Activated CD4-positive, alpha-beta memory T cell treated with anti-CD3 and anti-CD28 coated beads, Interleukin-2, amount 10 ng/mL, durations not matched to agents 7 days and 5 days (primary cell): ENCODE measurements at regions not wholly inside any gene's neighbourhood (a gene's known extent, or its start where the extent isn't known, plus 50 kb on each side); places are given as distances from the start of the nearest gene placed in this dataset.

Experiments used
- CTCF ChIA-PET: fragments of 350-600 bp; sonication (Branson Sonifier 250); formaldehyde crosslinking; loops from one replicate; lab custom pipeline; 2021; ENCODE audit warnings: antibody characterized with exemption, inconsistent platforms; lab: Charles Lee
- POLR2A ChIA-PET: fragments of 350-600 bp; sonication (Branson Sonifier 250); formaldehyde crosslinking; loops from one replicate; lab custom pipeline; 2021; ENCODE audit warnings: antibody characterized with exemption; lab: Charles Lee
- DNase-seq: peaks from one replicate; pipeline ENCODE4 v3.0.0-alpha.2; 2020
- H3K27ac Mint-ChIP-seq: one replicate; pipeline ENCODE4 v1.8.0; 2021; ENCODE audit warnings: mild to moderate bottlenecking, mixed read lengths
- H3K27me3 Mint-ChIP-seq: one replicate; pipeline ENCODE4 v1.8.0; 2021; ENCODE audit warnings: mixed read lengths
- H3K36me3 Mint-ChIP-seq: one replicate; pipeline ENCODE4 v1.8.0; 2021; ENCODE audit warnings: low read depth, mixed read lengths
- H3K4me1 Mint-ChIP-seq: one replicate; pipeline ENCODE4 v1.8.0; 2021; ENCODE audit warnings: mixed read lengths
- H3K4me3 Mint-ChIP-seq: one replicate; pipeline ENCODE4 v1.8.0; 2021; ENCODE audit warnings: mild to moderate bottlenecking, mixed read lengths
- H3K9me3 Mint-ChIP-seq: one replicate; pipeline ENCODE4 v1.8.0; 2021; ENCODE audit warnings: mixed read lengths

- POLR2A ChIA-PET: no interaction called here
- no peak for DNase-seq
- Mint-ChIP-seq H3K27ac (no peak overlapping the region), H3K9me3 (no peaks in the 10 kb centered on the region), H3K36me3 (no peaks in the 10 kb centered on the region), H3K27me3 (peaks cover 2% of the 10 kb centered on the region), H3K4me1 (peaks cover 1% of the 10 kb centered on the region), H3K4me3 (no peak overlapping the region)
- CTCF ChIA-PET: no interaction called here
Observed at GRCh38 chrX:11836284-11836683, 78.2 kb downstream of the MSL3 start.

- Mint-ChIP-seq H3K9me3 (no peaks in the 10 kb centered on the region), H3K4me1 (peaks cover 1% of the 10 kb centered on the region), H3K36me3 (no peaks in the 10 kb centered on the region), H3K27me3 (peaks cover 2% of the 10 kb centered on the region), H3K4me3 (no peak overlapping the region), H3K27ac (no peak overlapping the region)
- CTCF ChIA-PET: no interaction called here
- POLR2A ChIA-PET: no interaction called here
- DNase-seq: no peak
Observed at GRCh38 chrX:11837437-11837836, 79.4 kb downstream of the MSL3 start.

GRCh38 chrX:11864171-11864570, 106.1 kb downstream of the MSL3 start:
- ChIA-PET POLR2A (no interaction called here), CTCF (no interaction called here)
- Mint-ChIP-seq H3K9me3 (no peaks in the 10 kb centered on the region), H3K4me1 (no peaks in the 10 kb centered on the region), H3K27ac (no peak overlapping the region), H3K36me3 (no peaks in the 10 kb centered on the region), H3K4me3 (no peak overlapping the region), H3K27me3 (no peaks in the 10 kb centered on the region)
- DNase-seq: no peak

GRCh38 chrX:11867610-11868345, 109.7 kb downstream of the MSL3 start:
- CTCF ChIA-PET: no interaction called here
- no peak for DNase-seq
- POLR2A ChIA-PET: no interaction called here
- Mint-ChIP-seq H3K4me3 (no peak overlapping the region), H3K27ac (no peak overlapping the region), H3K4me1 (no peaks in the 10 kb centered on the region), H3K9me3 (no peaks in the 10 kb centered on the region), H3K36me3 (no peaks in the 10 kb centered on the region), H3K27me3 (no peaks in the 10 kb centered on the region)

- no peaks in the 10 kb centered on the region for H3K36me3 Mint-ChIP-seq
- ChIA-PET POLR2A (no interaction called here), CTCF (no interaction called here)
- H3K27me3 Mint-ChIP-seq: no peaks in the 10 kb centered on the region
- DNase-seq: no peak
- no peak overlapping the region for H3K27ac Mint-ChIP-seq
- no peaks in the 10 kb centered on the region for H3K9me3 Mint-ChIP-seq
- no peaks in the 10 kb centered on the region for H3K4me1 Mint-ChIP-seq
- H3K4me3 Mint-ChIP-seq: no peak overlapping the region
Observed at GRCh38 chrX:11870789-11871188, 112.8 kb downstream of the MSL3 start.

- no peaks in the 10 kb centered on the region for H3K4me1 Mint-ChIP-seq
- H3K27ac Mint-ChIP-seq: no peak overlapping the region
- no peak for DNase-seq
- no peaks in the 10 kb centered on the region for H3K27me3 Mint-ChIP-seq
- no peak overlapping the region for H3K4me3 Mint-ChIP-seq
- no peaks in the 10 kb centered on the region for H3K36me3 Mint-ChIP-seq
- H3K9me3 Mint-ChIP-seq: no peaks in the 10 kb centered on the region
- POLR2A ChIA-PET: no interaction called here
- CTCF ChIA-PET: no interaction called here
Observed at GRCh38 chrX:11881485-11882170, 123.6 kb downstream of the MSL3 start.

GRCh38 chrX:11886745-11887144, 128.7 kb downstream of the MSL3 start:
- Mint-ChIP-seq H3K4me1 (no peaks in the 10 kb centered on the region), H3K9me3 (no peaks in the 10 kb centered on the region)

GRCh38 chrX:11887175-11887574, 129.1 kb downstream of the MSL3 start:
- CTCF ChIA-PET: no interaction called here
- Mint-ChIP-seq H3K4me1 (no peaks in the 10 kb centered on the region), H3K36me3 (no peaks in the 10 kb centered on the region), H3K27ac (no peak overlapping the region), H3K9me3 (no peaks in the 10 kb centered on the region), H3K27me3 (no peaks in the 10 kb centered on the region), H3K4me3 (no peak overlapping the region)
- POLR2A ChIA-PET: no interaction called here
- no peak for DNase-seq

More at GRCh38 chrX:11886745-11887144, 128.7 kb downstream of the MSL3 start:
- Mint-ChIP-seq H3K27ac (no peak overlapping the region), H3K4me3 (no peak overlapping the region), H3K36me3 (no peaks in the 10 kb centered on the region), H3K27me3 (no peaks in the 10 kb centered on the region)
- ChIA-PET POLR2A (no interaction called here), CTCF (no interaction called here)
- DNase-seq: no peak

- POLR2A ChIA-PET: no interaction called here
- H3K9me3 Mint-ChIP-seq: no peaks in the 10 kb centered on the region
- H3K4me1 Mint-ChIP-seq: no peaks in the 10 kb centered on the region
- DNase-seq: no peak
- H3K27me3 Mint-ChIP-seq: no peaks in the 10 kb centered on the region
- no peaks in the 10 kb centered on the region for H3K36me3 Mint-ChIP-seq
- H3K27ac Mint-ChIP-seq: no peak overlapping the region
- CTCF ChIA-PET: no interaction called here
- H3K4me3 Mint-ChIP-seq: no peak overlapping the region
Observed at GRCh38 chrX:11888421-11888820, 130.4 kb downstream of the MSL3 start.

GRCh38 chrX:11889791-11890190, 131.8 kb downstream of the MSL3 start:
- DNase-seq: no peak
- no peaks in the 10 kb centered on the region for H3K4me1 Mint-ChIP-seq
- H3K27ac Mint-ChIP-seq: no peak overlapping the region
- no peaks in the 10 kb centered on the region for H3K27me3 Mint-ChIP-seq
- ChIA-PET CTCF (no interaction called here), POLR2A (no interaction called here)
- H3K9me3 Mint-ChIP-seq: no peaks in the 10 kb centered on the region
- no peaks in the 10 kb centered on the region for H3K36me3 Mint-ChIP-seq
- H3K4me3 Mint-ChIP-seq: no peak overlapping the region

- POLR2A ChIA-PET: no interaction called here
- H3K36me3 Mint-ChIP-seq: no peaks in the 10 kb centered on the region
- no peak overlapping the region for H3K27ac Mint-ChIP-seq
- H3K4me1 Mint-ChIP-seq: no peaks in the 10 kb centered on the region
- H3K9me3 Mint-ChIP-seq: no peaks in the 10 kb centered on the region
- CTCF ChIA-PET: no interaction called here
- no peaks in the 10 kb centered on the region for H3K27me3 Mint-ChIP-seq
- no peak overlapping the region for H3K4me3 Mint-ChIP-seq
- DNase-seq: no peak
Observed at GRCh38 chrX:11890836-11891514, 132.9 kb downstream of the MSL3 start.

GRCh38 chrX:11893933-11894710, 136.1 kb downstream of the MSL3 start:
- Mint-ChIP-seq H3K27ac (no peak overlapping the region), H3K4me1 (no peaks in the 10 kb centered on the region), H3K4me3 (no peak overlapping the region), H3K9me3 (no peaks in the 10 kb centered on the region), H3K27me3 (no peaks in the 10 kb centered on the region), H3K36me3 (no peaks in the 10 kb centered on the region)
- no peak for DNase-seq
- CTCF ChIA-PET: no interaction called here
- POLR2A ChIA-PET: no interaction called here

GRCh38 chrX:11899091-11899490, 141.1 kb downstream of the MSL3 start:
- Mint-ChIP-seq H3K4me1 (no peaks in the 10 kb centered on the region), H3K27ac (no peak overlapping the region), H3K4me3 (no peak overlapping the region), H3K9me3 (no peaks in the 10 kb centered on the region), H3K27me3 (no peaks in the 10 kb centered on the region), H3K36me3 (no peaks in the 10 kb centered on the region)
- ChIA-PET CTCF (no interaction called here), POLR2A (no interaction called here)
- no peak for DNase-seq
